ENCODE measurements at regions not wholly inside any gene's neighbourhood (a gene's known extent, or its start where the extent isn't known, plus 50 kb on each side); places are given as distances from the start of the nearest gene placed in this dataset.
"Not testable (repeated sequence)": the region's sequence is repeated elsewhere in the genome, so short reads cannot be mapped to it uniquely, and the experiment has no call there.

GRCh38 chr12:59372956-59373355 is 222.9 kb upstream of the SLC16A7 start:
- peak; percentile 4 for DNase-seq

GRCh38 chr12:59370933-59371332 is 224.9 kb upstream of the SLC16A7 start:
- no peak for DNase-seq
- in situ Hi-C loops (cut with MboI; ENCODE audit: low pct_unique_long_range_greater_than_20kb, low sequenced_read_pairs), result no loop called here

More at GRCh38 chr12:59372956-59373355, 222.9 kb upstream of the SLC16A7 start:
- in situ Hi-C loops (cut with MboI; ENCODE audit: low pct_unique_long_range_greater_than_20kb, low sequenced_read_pairs), result no loop called here

- in situ Hi-C loops (cut with MboI; ENCODE audit: low pct_unique_long_range_greater_than_20kb, low sequenced_read_pairs), result no loop called here
- no peak for DNase-seq
These were observed 230.7 kb upstream of the SLC16A7 start for GRCh38 chr12:59365133-59365532.

- peak; percentile 1 for DNase-seq
- in situ Hi-C loops (cut with MboI; ENCODE audit: low pct_unique_long_range_greater_than_20kb, low sequenced_read_pairs), result no loop called here
These were observed 238.0 kb upstream of the SLC16A7 start for GRCh38 chr12:59357811-59358210.

- DNase-seq, result peak; percentile 19
- in situ Hi-C loops (cut with MboI; ENCODE audit: low pct_unique_long_range_greater_than_20kb, low sequenced_read_pairs), result not testable (repeated sequence)
These were observed 249.6 kb upstream of the SLC16A7 start for GRCh38 chr12:59346248-59346647.

- no peak for DNase-seq
- in situ Hi-C loops (cut with MboI; ENCODE audit: low pct_unique_long_range_greater_than_20kb, low sequenced_read_pairs), result no loop called here
These were observed 250.4 kb upstream of the SLC16A7 start for GRCh38 chr12:59345406-59345805.

GRCh38 chr12:59344224-59344623 is 251.6 kb upstream of the SLC16A7 start:
- DNase-seq, result no peak
- in situ Hi-C loops (cut with MboI; ENCODE audit: low pct_unique_long_range_greater_than_20kb, low sequenced_read_pairs), result no loop called here

- no peak for DNase-seq
- in situ Hi-C loops (cut with MboI; ENCODE audit: low pct_unique_long_range_greater_than_20kb, low sequenced_read_pairs), result no loop called here
These were observed 266.4 kb upstream of the SLC16A7 start for GRCh38 chr12:59329462-59329861.

GRCh38 chr12:59328395-59329075 is 267.3 kb upstream of the SLC16A7 start:
- in situ Hi-C loops (cut with MboI; ENCODE audit: low pct_unique_long_range_greater_than_20kb, low sequenced_read_pairs); DNase-seq: not testable (repeated sequence)

GRCh38 chr12:59326457-59326856 is 269.4 kb upstream of the SLC16A7 start:
- in situ Hi-C loops (cut with MboI; ENCODE audit: low pct_unique_long_range_greater_than_20kb, low sequenced_read_pairs); DNase-seq: not testable (repeated sequence)

- DNase-seq, result no peak
- in situ Hi-C loops (cut with MboI; ENCODE audit: low pct_unique_long_range_greater_than_20kb, low sequenced_read_pairs), result no loop called here
These were observed 273.4 kb upstream of the SLC16A7 start for GRCh38 chr12:59322473-59322872.

- DNase-seq, result no peak
- in situ Hi-C loops (cut with MboI; ENCODE audit: low pct_unique_long_range_greater_than_20kb, low sequenced_read_pairs), result no loop called here
These were observed 274.6 kb upstream of the SLC16A7 start for GRCh38 chr12:59321278-59321677.

GRCh38 chr12:59320112-59320511 is 275.7 kb upstream of the SLC16A7 start:
- in situ Hi-C loops (cut with MboI; ENCODE audit: low pct_unique_long_range_greater_than_20kb, low sequenced_read_pairs), result no loop called here
- no peak for DNase-seq

- DNase-seq, result no peak
These were observed 276.9 kb upstream of the SLC16A7 start for GRCh38 chr12:59318940-59319339.

GRCh38 chr12:59317598-59317997 is 278.2 kb upstream of the SLC16A7 start:
- in situ Hi-C loops (cut with MboI; ENCODE audit: low pct_unique_long_range_greater_than_20kb, low sequenced_read_pairs), result no loop called here
- no peak for DNase-seq

More at GRCh38 chr12:59318940-59319339, 276.9 kb upstream of the SLC16A7 start:
- in situ Hi-C loops (cut with MboI; ENCODE audit: low pct_unique_long_range_greater_than_20kb, low sequenced_read_pairs), result no loop called here

GRCh38 chr12:59316938-59317337 is 278.9 kb upstream of the SLC16A7 start:
- no peak for DNase-seq
- in situ Hi-C loops (cut with MboI; ENCODE audit: low pct_unique_long_range_greater_than_20kb, low sequenced_read_pairs), result no loop called here

GRCh38 chr12:59316354-59316753 is 279.5 kb upstream of the SLC16A7 start:
- in situ Hi-C loops (cut with MboI; ENCODE audit: low pct_unique_long_range_greater_than_20kb, low sequenced_read_pairs); DNase-seq: not testable (repeated sequence)

GRCh38 chr12:59314209-59314608 is 281.6 kb upstream of the SLC16A7 start:
- no peak for DNase-seq
- in situ Hi-C loops (cut with MboI; ENCODE audit: low pct_unique_long_range_greater_than_20kb, low sequenced_read_pairs), result no loop called here

- DNase-seq, result no peak
- in situ Hi-C loops (cut with MboI; ENCODE audit: low pct_unique_long_range_greater_than_20kb, low sequenced_read_pairs), result no loop called here
These were observed 291.6 kb upstream of the SLC16A7 start for GRCh38 chr12:59304077-59304721.

- DNase-seq, result no peak
- in situ Hi-C loops (cut with MboI; ENCODE audit: low pct_unique_long_range_greater_than_20kb, low sequenced_read_pairs), result no loop called here
These were observed 297.5 kb upstream of the SLC16A7 start for GRCh38 chr12:59298296-59298695.

- no peak for DNase-seq
- in situ Hi-C loops (cut with MboI; ENCODE audit: low pct_unique_long_range_greater_than_20kb, low sequenced_read_pairs), result no loop called here
These were observed 301.6 kb upstream of the SLC16A7 start for GRCh38 chr12:59294221-59294620.

Data from KBM-7 (cell line).